Inflammatory macrophage treated with lipopolysaccharide for 1 hour (primary cell): ENCODE measurements at regions not wholly inside any gene's neighbourhood (a gene's known extent, or its start where the extent isn't known, plus 50 kb on each side); places are given as distances from the start of the nearest gene placed in this dataset.
"Not testable (repeated sequence)": the region's sequence is repeated elsewhere in the genome, so short reads cannot be mapped to it uniquely, and the experiment has no call there.

Source experiments
- DNase-seq, 2 donors: peaks; one replicate each; pipeline ENCODE4 v3.0.0-alpha.2; 2020 to 2022

DNA sequence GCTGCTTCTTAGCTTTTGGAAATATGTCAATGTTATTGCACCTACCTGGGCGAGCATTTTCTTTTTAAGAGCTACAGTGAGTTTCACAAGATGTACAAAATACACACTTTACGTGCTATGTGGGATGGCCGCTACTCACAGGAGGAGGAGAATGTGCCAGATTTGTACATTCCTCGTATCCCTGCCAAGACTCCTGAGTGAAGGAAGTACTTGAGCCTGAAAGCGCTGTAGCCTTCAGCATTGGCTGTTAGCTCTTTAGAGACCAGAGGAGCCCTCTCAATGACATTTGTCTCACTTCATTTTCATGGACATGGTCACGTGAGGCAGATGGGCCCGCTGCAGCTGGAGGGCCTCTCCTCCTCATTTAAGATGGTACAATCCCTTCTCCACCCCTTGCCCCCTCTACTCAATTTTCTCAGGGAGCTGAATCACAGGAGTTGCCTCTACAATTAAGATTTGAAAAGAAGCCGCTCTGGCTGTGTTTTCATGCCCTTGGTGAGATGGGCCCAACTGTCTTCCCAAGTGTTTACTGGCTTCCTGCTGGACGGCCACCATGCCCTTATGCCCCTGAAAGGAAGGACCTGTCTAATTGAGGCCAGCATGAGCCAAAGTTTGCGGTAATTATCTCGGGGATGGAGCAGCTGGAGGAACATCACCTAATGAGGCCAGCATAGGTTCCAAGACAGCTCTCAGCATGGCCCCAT is 442.6 kb downstream of the PRDM2 start:
- no peak for DNase-seq

DNA sequence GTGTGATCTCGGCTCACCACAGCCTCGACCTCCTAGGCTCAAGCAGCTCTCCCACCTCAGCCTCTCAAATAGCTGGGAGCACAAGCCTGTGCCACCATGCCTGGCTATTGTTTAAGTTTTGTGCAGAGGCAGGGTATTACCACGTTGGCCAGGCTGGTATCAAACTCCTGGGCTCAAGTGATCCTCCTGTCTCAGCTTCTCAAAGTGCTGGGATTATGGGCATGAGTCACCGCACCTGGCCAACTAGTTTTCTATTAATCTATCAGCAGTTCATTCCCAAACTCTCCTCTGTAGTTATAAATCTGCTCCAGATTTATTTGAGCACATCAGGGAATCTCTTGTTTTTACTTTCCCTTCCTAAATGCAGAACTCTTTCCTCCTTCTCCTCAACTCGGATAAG is 443.8 kb downstream of the PRDM2 start:
- DNase-seq = no peak

DNA sequence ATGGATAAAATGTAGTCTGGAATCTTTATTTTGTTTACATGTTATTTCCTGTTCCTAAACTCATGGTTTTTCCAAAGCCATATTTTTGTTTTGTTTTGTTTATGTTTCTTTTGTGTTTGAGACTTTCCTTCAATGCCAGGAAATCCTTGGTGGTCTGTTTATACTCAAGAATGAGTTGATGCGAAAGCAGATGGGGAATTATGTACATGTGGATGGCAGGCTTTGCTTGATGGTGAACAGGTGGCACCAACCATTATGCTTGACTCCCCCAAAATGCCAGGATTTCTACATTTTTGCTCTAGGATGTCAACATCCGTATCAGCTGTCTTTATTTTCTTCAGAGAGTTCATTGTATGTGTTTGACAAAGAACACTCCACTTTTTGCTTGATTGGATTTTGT is 448.5 kb downstream of the PRDM2 start:
- DNase-seq = no peak

- no peak for DNase-seq
These were observed 449.1 kb upstream of the KAZN start for GRCh38 chr1:14149431-14149830.

- no peak for DNase-seq
These were observed 441.9 kb upstream of the KAZN start for GRCh38 chr1:14156543-14156942.

- no peak for DNase-seq
These were observed 437.7 kb upstream of the KAZN start for GRCh38 chr1:14160781-14161180.

DNA sequence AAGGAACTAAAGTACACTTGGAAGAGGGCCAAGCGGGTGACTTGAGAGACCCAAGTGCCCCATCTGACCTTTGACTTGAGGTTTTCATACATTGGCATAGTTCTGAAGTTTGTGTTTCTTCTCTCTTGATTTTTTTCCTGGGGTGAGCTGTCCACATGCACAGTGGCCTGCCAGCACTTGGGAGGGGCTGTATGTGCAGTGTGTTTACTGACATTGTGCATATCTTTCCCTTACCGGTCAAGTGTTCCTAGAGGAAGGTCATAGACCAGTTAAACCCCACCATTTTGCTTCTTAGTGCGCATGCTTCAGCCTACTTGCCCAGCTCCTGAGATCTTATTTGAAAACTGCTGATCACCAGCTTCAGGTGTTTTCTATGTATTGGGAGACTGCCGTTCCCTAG is 435.2 kb upstream of the KAZN start:
- DNase-seq = no peak

DNA sequence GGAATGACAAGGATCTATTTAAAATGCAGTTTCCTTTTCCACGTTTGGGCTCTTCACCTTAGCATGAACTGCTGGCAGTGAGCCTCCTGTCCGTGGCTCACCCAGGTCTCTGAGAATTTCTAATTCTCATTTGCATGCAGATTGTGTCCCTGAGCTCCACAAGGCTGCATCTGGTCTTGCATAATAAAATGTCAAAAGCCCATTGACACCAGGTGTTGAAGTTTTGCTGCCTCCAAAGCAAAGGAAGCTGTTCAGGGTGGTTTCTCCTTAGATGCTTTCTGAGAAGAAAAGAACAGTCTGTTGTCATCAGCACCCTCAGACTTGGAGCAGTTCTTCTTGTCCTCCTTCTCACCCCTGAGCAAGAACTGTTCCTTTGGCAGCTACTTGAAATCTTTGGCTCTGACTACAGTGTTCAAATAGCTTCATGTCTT is 433.1 kb upstream of the KAZN start:
- no peak for DNase-seq

DNA sequence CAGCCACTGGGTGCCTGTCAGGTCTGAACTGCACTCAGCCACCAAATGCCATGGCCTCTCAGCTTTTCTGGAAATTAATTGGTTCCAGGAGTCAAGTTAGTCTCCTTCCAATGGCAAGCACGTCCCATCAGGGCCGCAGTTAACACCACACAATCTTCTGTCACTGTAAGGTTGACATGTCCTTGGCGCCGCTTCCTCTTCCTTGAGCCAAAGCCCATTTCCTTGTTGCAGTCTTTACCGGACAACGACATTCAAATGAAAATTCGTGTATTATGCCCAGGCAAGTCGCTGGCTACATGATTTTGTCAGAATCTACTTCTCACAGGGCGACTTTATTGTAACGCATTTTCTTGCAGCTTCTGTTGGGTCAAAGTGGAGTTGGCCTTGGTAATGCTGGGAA is 430.6 kb upstream of the KAZN start:
- DNase-seq = no peak

DNA sequence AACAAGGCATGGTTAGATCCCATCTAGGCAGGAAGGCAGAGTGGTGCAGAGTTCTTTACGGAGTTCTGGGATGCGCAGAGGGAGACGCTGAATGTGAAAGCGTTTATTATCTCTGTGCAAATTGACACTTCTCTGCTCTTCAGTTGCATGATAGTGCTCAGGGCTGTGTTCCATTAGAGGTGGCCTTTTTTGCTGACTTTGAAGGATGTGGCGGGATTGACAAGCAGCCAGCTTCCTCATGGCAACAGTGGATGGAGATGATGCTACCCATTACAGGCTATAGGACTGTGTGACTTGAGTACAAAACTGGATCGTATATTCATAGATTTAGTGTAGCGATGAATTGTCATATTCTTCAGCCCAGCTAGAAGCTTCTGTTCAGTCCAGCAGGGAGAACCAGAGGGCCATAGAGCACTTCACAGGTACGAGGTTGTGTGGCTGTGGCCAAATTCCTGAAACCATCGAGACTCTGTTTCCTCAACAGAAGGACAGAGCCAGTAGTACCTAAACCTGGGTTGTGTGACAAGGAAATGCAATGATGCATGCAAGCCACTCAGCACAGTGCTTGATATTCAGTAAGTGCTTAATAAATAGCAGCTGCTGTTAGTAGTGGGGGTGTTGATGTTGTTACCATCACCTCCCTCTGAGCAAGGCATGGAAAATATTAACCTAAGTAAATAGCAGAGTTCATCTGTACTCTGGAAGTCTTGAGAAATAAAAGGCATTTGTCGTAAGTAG is 430.0 kb upstream of the KAZN start:
- no peak for DNase-seq

- no peak for DNase-seq
These were observed 424.9 kb upstream of the KAZN start for GRCh38 chr1:14173598-14173997.

GRCh38 chr1:14177866-14178265 is 420.6 kb upstream of the KAZN start:
- DNase-seq = not testable (repeated sequence)

GRCh38 chr1:14180738-14181137 is 417.7 kb upstream of the KAZN start:
- no peak for DNase-seq

DNA sequence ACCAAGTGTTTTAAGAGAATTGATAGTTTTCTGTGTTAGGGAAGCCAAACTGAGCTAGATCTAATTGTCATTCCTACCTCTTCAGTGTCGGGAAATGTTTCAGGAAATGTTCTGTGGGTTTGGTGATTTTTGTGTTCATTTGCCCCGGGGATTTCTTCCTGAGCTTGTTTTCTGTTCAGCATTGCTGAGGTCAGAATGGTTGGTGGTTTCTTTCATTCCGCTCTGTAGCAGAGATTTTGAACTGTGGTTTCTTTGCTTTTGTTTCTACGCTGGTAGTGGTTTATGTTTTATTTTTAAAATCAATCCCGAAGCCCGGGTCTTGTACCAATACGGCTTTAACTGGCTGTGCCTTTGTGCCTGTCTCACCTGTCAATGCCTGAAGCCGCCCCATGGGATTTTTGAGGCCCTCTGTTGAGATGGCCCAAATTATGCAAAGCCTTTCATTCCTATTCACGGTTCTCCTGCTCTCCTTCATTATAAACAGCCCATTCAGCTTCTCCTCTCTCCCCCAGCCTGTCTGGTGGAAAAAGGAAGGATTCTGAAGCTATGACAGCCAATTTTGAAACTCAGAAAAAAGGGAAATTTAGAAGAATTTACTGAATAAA is 417.2 kb upstream of the KAZN start:
- no peak for DNase-seq

DNA sequence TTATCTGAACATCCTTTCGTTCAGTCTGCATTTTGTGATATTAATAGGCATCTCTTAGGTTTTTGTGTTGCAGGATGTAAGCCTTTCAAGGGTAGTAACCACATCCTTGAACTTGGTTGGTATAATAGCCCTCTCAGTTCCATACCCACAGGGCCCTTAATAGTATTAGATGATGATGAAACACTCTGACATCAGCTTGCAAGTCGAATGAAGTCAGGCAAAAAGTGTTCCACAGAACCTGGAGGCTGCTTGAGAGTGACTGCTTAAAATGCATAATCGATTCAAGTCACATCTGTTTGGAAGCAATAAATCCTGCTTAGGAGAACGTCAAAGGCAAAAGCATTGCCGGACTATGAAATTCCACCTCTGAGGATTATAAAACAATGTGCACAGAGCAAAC is 415.6 kb upstream of the KAZN start:
- DNase-seq = no peak

- no peak for DNase-seq
These were observed 415.2 kb upstream of the KAZN start for GRCh38 chr1:14183329-14183728.

DNA sequence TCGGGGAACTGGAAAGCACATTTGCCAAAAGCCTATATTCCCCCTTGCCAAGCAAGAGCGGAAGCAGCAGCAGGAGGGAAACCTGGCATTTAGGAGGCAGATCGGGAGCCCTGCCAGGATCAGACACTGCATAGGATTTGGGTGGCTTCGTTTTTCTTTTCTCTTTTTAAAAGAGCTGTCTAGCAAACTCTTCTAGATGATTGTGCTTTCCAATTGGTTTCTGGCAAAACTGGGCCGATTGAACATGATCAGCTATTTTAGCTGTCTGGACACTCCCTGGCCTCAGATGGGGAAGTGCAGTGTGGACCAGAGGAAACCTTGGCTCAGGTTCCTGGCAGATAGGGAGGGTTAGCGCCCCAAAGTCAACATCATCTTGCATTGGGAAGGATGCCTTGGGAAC is 414.0 kb upstream of the KAZN start:
- DNase-seq = no peak

DNA sequence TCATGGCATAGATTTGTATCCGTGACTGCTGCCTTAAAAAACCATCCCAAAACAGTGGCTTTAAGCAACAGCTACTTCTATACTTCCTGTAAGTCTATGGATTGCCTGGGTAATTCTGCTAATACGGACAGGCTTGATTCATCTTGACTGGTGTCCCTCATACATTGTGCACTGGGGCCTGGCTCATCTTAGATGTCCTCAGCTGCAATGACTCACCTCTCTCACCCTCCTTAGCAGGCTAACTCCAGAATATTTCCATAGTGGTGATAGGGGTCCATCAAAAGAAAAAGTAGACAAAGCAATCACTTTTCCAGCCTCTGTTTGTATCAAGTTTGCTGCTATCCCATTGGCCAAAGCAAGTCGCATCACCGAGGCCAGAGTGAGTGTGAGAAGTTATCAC is 409.1 kb upstream of the KAZN start:
- DNase-seq = no peak

DNA sequence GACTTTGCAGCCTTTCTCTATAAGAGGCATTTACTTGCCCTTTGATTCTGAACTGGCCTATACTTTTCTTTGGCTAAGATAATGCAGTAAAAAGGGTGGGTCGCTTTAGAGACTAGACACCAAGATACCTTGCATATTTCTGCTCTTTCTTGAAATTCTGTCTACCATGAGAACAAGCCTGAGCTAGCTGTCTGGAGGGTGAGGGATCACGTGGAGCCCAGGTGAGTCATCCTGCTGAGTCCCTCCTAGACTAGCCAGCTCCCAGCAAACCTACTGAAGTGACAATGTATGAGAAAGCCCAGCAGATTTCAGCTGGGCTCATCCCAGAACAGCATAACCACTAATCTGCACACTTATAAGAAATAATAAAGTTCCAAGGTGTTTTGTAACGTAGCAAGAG is 408.0 kb upstream of the KAZN start:
- no peak for DNase-seq

- DNase-seq = no peak
These were observed 404.0 kb upstream of the KAZN start for GRCh38 chr1:14194511-14194910.

DNA sequence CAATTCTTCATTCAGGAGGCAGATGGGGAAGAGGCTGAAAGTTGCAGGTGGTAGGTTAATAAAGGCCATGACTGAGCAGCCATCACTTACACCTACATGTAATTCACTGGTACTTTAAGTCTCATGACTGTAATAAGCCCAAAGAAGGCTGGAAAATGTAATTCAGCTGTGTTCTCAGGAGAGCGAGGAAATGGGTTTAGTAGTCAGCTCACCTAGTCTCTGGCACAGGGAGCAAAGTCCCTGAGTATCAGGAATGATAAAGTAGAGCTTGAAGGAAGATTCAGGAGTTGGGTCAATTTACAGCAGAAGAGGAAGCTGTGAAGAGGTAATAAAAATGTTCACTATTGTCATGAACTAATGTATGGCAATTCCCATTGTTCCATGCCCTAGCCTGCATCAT is 393.4 kb upstream of the KAZN start:
- DNase-seq = no peak

GRCh38 chr1:14215151-14215550 is 383.3 kb upstream of the KAZN start:
- DNase-seq = no peak

- DNase-seq = no peak
These were observed 381.1 kb upstream of the KAZN start for GRCh38 chr1:14217384-14217783.

DNA sequence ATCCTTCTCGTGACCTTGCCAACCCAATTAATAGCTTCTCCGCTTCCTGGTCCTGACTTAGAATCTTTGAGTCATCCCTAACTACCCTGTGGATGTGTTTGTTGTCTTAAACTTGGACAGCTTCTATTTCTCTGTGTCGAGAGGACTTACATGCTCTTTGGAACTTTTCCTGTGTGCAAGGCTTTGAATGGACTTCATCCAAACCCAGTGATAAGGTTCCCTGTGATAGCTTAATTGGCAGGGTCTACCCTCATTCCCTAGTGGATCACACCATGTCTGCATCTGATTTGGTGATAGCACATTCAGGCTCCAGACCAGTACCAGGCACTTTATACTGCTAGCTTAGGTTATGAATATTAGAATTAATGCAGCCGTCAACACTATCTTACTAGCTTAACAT is 378.2 kb upstream of the KAZN start:
- no peak for DNase-seq
